Trophoblast cell (in vitro differentiated cells and primary cell): ENCODE measurements at regions not wholly inside any gene's neighbourhood (a gene's known extent, or its start where the extent isn't known, plus 50 kb on each side); places are given as distances from the start of the nearest gene placed in this dataset.

Experiments
- DNase-seq, 2 donors: peaks; one replicate each; pipeline ENCODE4 v3.0.0-alpha.2; 2016
- H2AFZ ChIP-seq: 2 replicates; pipeline ENCODE4 v1.6.1; 2013; ENCODE audit warnings: low read length, moderate library complexity, mild to moderate bottlenecking; ENCODE audit not compliant: insufficient read depth, poor library complexity
- H2AK5ac ChIP-seq: 2 replicates; pipeline ENCODE4 v1.6.1; 2013; ENCODE audit warnings: mild to moderate bottlenecking, low read length
- H2BK120ac ChIP-seq: 2 replicates; pipeline ENCODE4 v1.6.1; 2013; ENCODE audit warnings: low read length, mild to moderate bottlenecking, moderate library complexity; ENCODE audit not compliant: insufficient read depth, poor library complexity
- H2BK12ac ChIP-seq: 2 replicates; pipeline ENCODE4 v1.6.1; 2013; ENCODE audit warnings: mild to moderate bottlenecking, low read length, moderate library complexity
- H2BK5ac ChIP-seq: 2 replicates; pipeline ENCODE4 v1.6.1; 2013; ENCODE audit warnings: low read length, low read depth, moderate library complexity, mild to moderate bottlenecking; ENCODE audit not compliant: poor library complexity
- H3K14ac ChIP-seq: 2 replicates; pipeline ENCODE4 v1.6.1; 2013; ENCODE audit warnings: mild to moderate bottlenecking, low read length
- H3K18ac ChIP-seq: 2 replicates; pipeline ENCODE4 v1.6.1; 2013; ENCODE audit warnings: mild to moderate bottlenecking, low read length
- H3K23ac ChIP-seq: 2 replicates; pipeline ENCODE4 v1.6.1; 2013; ENCODE audit warnings: low read length
- H3K27ac ChIP-seq: 2 replicates; pipeline ENCODE4 v1.5.1; 2013; ENCODE audit warnings: low read depth, mild to moderate bottlenecking, inconsistent platforms, low read length, moderate library complexity
- H3K27me3 ChIP-seq: 2 replicates; pipeline ENCODE4 v1.6.1; 2013; ENCODE audit warnings: inconsistent platforms, mild to moderate bottlenecking, low read length, moderate library complexity; ENCODE audit not compliant: insufficient read depth
- H3K36me3 ChIP-seq, 2 experiments: 1 replicate in 1 of 2; 2 replicates in 1 of 2; pipeline ENCODE4 v1.6.1; 2013; ENCODE audit warnings: low read length in 2 of 2, mild to moderate bottlenecking in 2 of 2, moderate library complexity in 1 of 2; ENCODE audit not compliant: insufficient read depth in 2 of 2, control insufficient read depth in 1 of 2
- H3K4ac ChIP-seq: 2 replicates; pipeline ENCODE4 v1.6.1; 2013; ENCODE audit warnings: low read depth, mild to moderate bottlenecking, low read length, moderate library complexity
- H3K4me1 ChIP-seq, 2 experiments: 1 replicate in 1 of 2; 2 replicates in 1 of 2; pipeline ENCODE4 v1.6.1; 2013; ENCODE audit warnings: low read length in 2 of 2, mild to moderate bottlenecking in 2 of 2, moderate library complexity in 1 of 2; ENCODE audit not compliant: insufficient read depth in 2 of 2, control insufficient read depth in 1 of 2
- H3K4me2 ChIP-seq: 2 replicates; pipeline ENCODE4 v1.6.1; 2013; ENCODE audit warnings: inconsistent platforms, mild to moderate bottlenecking, low read length, moderate library complexity
- H3K4me3 ChIP-seq: 2 replicates; pipeline ENCODE4 v1.5.1; 2013; ENCODE audit warnings: mild to moderate bottlenecking, low read depth, low read length, inconsistent platforms
- H3K79me1 ChIP-seq: one replicate; pipeline ENCODE4 v1.6.1; 2013; ENCODE audit warnings: low read length
- H3K79me2 ChIP-seq: 2 replicates; pipeline ENCODE4 v1.6.1; 2013; ENCODE audit warnings: low read length, mild to moderate bottlenecking; ENCODE audit not compliant: control insufficient read depth, insufficient read depth, poor library complexity
- H3K9ac ChIP-seq: 2 replicates; pipeline ENCODE4 v1.6.1; 2013; ENCODE audit warnings: mild to moderate bottlenecking, low read length
- H3K9me3 ChIP-seq: 2 replicates; pipeline ENCODE4 v1.6.1; 2013; ENCODE audit warnings: low read depth, mild to moderate bottlenecking, control low read depth, inconsistent platforms, low read length; ENCODE audit not compliant: insufficient read depth
- H4K12ac ChIP-seq: 2 replicates; pipeline ENCODE4 v1.6.1; 2013; ENCODE audit warnings: low read depth, mild to moderate bottlenecking, low read length, moderate library complexity
- H4K8ac ChIP-seq: 2 replicates; pipeline ENCODE4 v1.6.1; 2013; ENCODE audit warnings: low read depth, mild to moderate bottlenecking, low read length, moderate library complexity
- H4K91ac ChIP-seq: one replicate; pipeline ENCODE4 v1.6.1; 2013; ENCODE audit warnings: low read depth, mild to moderate bottlenecking, low read length, moderate library complexity
- WGBS: extraction: QIAGEN DNeasy Blood & Tissue Kit; methylation state at CpG from one replicate; pipeline ENCODE4 v1.1.7; 2013; ENCODE audit warnings: missing lambda C conversion rate; ENCODE audit not compliant: insufficient read length, insufficient coverage; ENCODE audit errors: extremely low coverage; 5-methylcytosine and 5-hydroxymethylcytosine counted together

DNA sequence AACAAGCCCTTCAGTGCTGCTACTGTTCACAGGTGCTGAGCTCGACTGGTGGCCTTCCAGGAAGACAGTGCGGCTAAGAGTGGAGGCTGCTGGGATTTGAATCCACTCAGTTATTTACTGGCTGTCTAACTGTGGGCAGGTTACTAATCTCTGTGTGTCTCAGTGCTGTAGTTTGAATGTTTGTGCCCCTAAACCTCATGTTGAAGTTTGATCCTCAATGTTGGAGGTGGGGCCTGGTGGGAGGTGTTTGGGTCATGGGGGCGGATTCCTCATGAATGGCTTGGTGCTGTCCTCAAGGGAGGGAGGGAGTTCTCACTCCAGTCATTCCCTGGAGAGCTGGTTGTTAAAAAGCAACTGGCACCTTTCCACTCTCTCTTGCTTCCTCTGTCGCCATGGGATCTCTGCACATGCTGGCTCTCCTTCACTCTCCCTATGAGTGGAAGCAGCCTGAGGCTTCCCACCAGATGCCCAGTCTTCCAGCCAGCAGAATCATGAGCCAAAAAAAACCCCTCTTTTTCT lies 334.8 kb downstream of the RPS6KC1 start:
- Histone ChIP-seq H2BK120ac (no peak overlapping the region), H2AFZ (no peak overlapping the region), H3K9me3 (peaks cover 4% of the 10 kb centered on the region), H4K91ac (no peak overlapping the region), H3K4me2 (no peak overlapping the region), H3K9ac (no peak overlapping the region), H3K18ac (no peak overlapping the region), H3K27me3 (no peaks in the 10 kb centered on the region), H3K79me1 (no peaks in the 10 kb centered on the region), H3K23ac (no peak overlapping the region), H2BK5ac (no peak overlapping the region), H4K12ac (no peak overlapping the region), H3K79me2 (peaks cover 1% of the 10 kb centered on the region), H2AK5ac (no peak overlapping the region), H3K4me3 (no peak overlapping the region), H2BK12ac (no peak overlapping the region), H3K14ac (no peak overlapping the region), H3K27ac (no peak overlapping the region), H3K4ac (no peak overlapping the region), H3K4me1 (no peaks in the 10 kb centered on the region), H3K36me3 (no peaks in the 10 kb centered on the region), H4K8ac (no peak overlapping the region)
- DNase-seq, result no peak
- no CpG with 5 or more reads among the region's 4 CpGs for WGBS

DNA sequence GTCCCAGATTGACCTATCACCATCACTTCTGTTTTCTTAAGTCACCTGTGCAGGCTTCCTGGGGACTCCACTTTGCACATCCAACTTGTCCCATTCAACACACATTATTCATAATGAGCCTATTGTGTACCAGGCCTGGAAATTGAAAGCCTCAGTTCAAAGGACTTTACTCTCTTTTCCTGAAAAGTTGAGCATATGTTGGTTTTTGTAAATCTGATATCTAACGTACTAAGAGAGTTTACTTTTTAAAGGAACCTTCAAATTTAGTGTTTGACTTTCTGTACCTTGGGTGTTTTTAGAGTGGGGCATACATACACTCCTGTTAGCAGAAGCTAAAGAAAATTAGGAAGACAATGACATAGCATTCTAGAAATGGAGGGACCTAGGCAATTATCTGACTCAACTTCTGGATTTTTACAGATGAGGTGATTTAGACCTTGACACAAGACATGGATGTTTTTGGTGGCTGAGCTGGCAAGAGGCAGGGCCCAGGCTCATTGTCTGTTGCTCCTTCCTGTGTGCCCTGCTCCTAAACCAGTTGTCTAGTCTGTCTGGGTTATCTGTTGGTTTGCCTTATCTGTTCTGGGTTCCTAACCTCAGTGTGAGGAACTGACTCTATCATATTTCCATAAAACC lies 336.5 kb downstream of the RPS6KC1 start:
- Histone ChIP-seq H3K79me1 (peaks cover 2% of the 10 kb centered on the region), H3K4me1 (peaks cover 2% of the 10 kb centered on the region in 2 experiments), H3K4ac (no peak overlapping the region), H3K9me3 (peaks cover 4% of the 10 kb centered on the region), H4K91ac (no peak overlapping the region), H3K27me3 (no peaks in the 10 kb centered on the region), H3K18ac (no peak overlapping the region), H3K23ac (no peak overlapping the region), H2AK5ac (no peak overlapping the region), H3K9ac (no peak overlapping the region), H3K4me3 (no peak overlapping the region), H2BK120ac (no peak overlapping the region), H2AFZ (no peak overlapping the region), H3K79me2 (peaks cover 1% of the 10 kb centered on the region), H3K14ac (no peak overlapping the region), H2BK12ac (no peak overlapping the region), H2BK5ac (no peak overlapping the region), H3K4me2 (no peak overlapping the region), H3K27ac (no peak overlapping the region), H4K8ac (no peak overlapping the region), H3K36me3 (no peaks in the 10 kb centered on the region), H4K12ac (no peak overlapping the region)
- WGBS, result no CpG with 5 or more reads among the region's 1 CpG
- no peak for DNase-seq

DNA sequence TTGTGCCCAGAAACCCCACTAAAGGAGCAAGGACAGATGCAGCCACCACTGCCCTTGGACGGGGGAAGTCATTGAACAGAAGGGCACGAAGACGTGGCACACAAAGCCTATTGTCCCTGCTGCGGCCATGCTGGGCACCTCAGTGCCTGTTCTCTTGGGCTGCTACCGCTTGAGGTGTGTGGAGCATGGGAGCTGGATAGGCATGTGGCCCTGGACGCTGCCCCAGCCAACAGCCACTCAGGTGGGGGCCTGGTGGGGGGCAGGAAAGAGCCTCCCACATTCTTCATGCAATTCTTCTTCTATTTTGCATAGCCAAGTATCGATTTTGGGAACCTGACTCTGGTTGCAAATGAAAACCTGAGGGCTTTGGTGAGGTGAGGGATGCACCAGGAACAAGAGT lies 337.2 kb downstream of the RPS6KC1 start:
- no peak overlapping the region for H2BK120ac ChIP-seq
- H4K91ac ChIP-seq, result no peak overlapping the region
- peak overlapping the region; percentile 2 for H3K9ac ChIP-seq
- no peaks in the 10 kb centered on the region for H3K36me3 ChIP-seq
- WGBS, result no CpG with 5 or more reads among the region's 7 CpGs
- no peak overlapping the region for H3K4me2 ChIP-seq
- no peak overlapping the region for H3K14ac ChIP-seq
- no peak overlapping the region for H2BK5ac ChIP-seq
- no peak overlapping the region for H3K18ac ChIP-seq
- H2AFZ ChIP-seq, result no peak overlapping the region
- H3K79me2 ChIP-seq, result peaks cover 1% of the 10 kb centered on the region
- H3K79me1 ChIP-seq, result peaks cover 2% of the 10 kb centered on the region
- no peak overlapping the region for H3K4ac ChIP-seq
- no peak overlapping the region for H2AK5ac ChIP-seq
- H3K27me3 ChIP-seq, result no peaks in the 10 kb centered on the region
- peaks cover 2% of the 10 kb centered on the region in 2 experiments for H3K4me1 ChIP-seq
- H4K12ac ChIP-seq, result no peak overlapping the region
- no peak overlapping the region for H3K27ac ChIP-seq
- DNase-seq, result no peak
- H3K23ac ChIP-seq, result no peak overlapping the region
- H3K9me3 ChIP-seq, result peaks cover 4% of the 10 kb centered on the region
- H4K8ac ChIP-seq, result no peak overlapping the region
- no peak overlapping the region for H3K4me3 ChIP-seq
- H2BK12ac ChIP-seq, result no peak overlapping the region

DNA sequence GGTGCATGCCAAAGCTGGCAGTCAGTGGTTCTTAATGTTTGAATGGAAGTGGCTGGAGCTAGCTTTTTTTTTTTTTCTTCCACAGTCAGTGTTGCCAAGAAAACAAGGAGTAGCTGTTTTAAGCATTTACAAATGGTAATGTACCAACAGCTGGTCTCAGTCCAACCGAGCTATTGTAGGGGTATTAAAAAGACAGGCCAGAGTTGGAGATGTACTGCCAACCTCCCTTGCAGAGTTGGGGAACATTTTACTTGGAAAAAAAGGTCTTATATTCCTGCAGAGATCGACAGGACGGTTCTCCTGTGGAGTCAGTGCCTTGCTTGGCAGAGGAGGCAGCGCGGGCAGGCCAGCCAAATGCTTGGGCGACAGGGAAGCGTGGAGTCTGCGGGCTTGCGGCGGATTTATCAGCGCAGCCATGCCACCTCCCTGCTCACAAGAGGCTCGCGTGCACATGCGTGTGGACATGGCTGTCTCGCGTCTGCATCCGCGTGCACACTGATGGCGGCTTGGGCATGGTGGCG lies 338.1 kb downstream of the RPS6KC1 start:
- Histone ChIP-seq H3K18ac (no peak overlapping the region), H2BK5ac (no peak overlapping the region), H3K4me3 (no peak overlapping the region), H3K9ac (no peak overlapping the region), H3K4me1 (peaks cover 2% of the 10 kb centered on the region in 2 experiments), H3K14ac (no peak overlapping the region), H3K4me2 (no peak overlapping the region), H3K36me3 (no peaks in the 10 kb centered on the region), H3K23ac (no peak overlapping the region), H4K8ac (no peak overlapping the region), H2AFZ (no peak overlapping the region), H2AK5ac (no peak overlapping the region), H2BK12ac (no peak overlapping the region), H3K9me3 (peaks cover 3% of the 10 kb centered on the region), H2BK120ac (no peak overlapping the region), H3K4ac (no peak overlapping the region), H3K79me2 (peaks cover 1% of the 10 kb centered on the region), H3K79me1 (peaks cover 2% of the 10 kb centered on the region), H4K91ac (no peak overlapping the region), H3K27ac (no peak overlapping the region), H3K27me3 (no peaks in the 10 kb centered on the region), H4K12ac (no peak overlapping the region)
- WGBS, result no CpG with 5 or more reads among the region's 20 CpGs
- DNase-seq, result no peak
